HG02678 (cell line): ENCODE measurements at regions not wholly inside any gene's neighbourhood (a gene's known extent, or its start where the extent isn't known, plus 50 kb on each side); places are given as distances from the start of the nearest gene placed in this dataset.

Experiments used
- ATAC-seq: cut with Tn5 transposase; IDR thresholded peaks from one replicate; pipeline ENCODE4 v1.9.1; 2021; ENCODE audit warnings: mild to moderate bottlenecking, moderate library complexity; ENCODE audit not compliant: unreplicated experiment

DNA sequence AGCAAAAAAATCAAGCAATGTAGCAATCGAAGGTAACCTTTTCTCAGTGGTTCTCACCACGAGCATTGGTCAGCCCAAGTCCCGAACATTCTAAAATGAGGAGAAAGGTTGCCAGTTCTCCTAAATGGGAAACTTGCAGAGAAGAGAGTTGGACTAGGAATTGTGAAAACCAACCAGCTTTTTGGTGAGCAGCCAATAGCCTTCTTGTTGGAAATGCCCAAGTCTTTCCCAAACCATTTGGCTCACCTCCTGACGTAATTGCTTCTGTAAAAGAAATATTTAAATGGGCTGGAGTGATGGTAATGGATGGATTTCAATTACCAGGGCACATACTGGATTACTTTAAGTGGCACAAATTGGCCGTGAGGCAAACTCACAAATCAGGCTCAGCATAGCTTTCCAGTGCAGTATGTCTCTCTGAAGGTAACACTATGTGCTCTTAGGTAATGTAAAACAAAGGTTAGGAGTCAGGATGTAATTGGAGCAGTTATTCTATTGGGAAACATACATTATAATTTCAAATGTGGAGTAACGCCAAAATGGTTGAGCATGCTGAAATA, 423.2 kb downstream of the KLF5 start:
- no peak for ATAC-seq

DNA sequence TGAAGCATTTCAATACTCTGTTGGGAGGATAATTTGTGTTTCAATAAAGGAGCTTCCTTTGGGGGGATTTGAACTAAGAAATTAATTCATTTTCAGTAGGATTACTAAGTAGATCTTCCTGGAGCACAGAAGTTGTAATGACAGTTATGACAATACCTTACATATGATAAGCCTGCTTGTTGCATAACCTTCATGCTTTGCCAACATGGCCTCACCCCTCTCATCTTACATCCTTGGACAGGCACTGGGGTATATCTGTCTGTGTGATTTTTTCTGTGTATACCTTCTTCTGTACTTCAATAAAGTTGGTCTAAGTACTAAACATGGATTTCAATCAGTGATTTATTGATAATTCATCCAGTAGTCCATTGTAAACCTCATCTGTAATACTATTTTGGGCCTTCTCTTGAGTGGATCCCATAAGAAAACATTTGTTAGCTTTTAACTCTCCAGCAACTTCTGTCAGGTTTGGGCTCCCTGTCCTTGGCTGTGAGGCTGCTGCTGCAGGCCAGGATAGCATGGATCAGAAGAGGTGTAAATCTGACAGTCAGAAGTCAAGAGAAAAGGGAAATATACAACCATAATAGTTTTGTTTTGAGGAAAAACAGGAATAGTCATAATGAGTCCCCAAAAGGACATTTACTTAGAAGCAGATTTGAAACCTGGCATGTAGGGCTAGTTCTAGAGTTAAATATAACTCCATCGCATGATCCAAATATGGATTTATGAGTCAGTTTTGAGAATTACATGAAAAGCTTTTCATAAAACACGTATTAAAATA, 422.2 kb downstream of the KLF5 start:
- ATAC-seq, result no peak

DNA sequence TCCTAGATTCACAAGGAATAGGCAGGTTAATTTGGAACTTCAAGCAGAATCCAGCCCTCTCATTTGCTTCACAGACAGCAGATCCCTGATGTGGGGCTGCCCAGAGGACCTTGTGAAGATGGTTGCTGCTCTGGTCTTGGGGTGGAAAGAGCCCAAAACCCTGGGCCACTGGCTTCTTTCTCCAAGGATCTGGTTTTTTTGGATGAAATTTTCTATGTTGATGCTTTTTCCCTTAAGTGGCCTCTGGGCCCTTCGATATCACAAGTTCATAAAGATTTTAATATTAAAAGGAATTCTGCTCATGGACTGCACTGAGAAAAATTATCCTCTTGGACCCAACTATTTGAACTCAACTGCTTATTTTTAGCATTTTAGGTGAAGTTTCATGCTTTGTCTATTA, 421.1 kb downstream of the KLF5 start:
- no peak for ATAC-seq

DNA sequence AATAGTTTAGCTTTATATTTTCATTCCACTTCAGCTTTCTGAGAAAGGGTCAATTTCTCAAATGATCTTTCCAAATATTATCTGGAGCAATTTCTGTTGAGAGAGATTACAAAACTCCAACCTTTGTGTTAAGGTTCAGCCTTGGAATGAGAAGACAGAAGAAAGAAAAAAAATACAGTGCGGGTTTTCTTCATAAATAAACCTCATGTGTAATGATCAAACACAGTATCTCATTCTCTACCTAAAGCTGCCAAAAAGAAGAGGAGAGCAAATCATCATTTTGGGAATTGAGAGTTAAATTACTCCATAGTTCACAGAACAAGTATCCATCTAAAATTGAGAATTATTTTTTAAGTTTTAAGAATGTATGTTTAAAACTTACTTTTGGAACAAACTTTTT, 420.5 kb downstream of the KLF5 start:
- no peak for ATAC-seq

DNA sequence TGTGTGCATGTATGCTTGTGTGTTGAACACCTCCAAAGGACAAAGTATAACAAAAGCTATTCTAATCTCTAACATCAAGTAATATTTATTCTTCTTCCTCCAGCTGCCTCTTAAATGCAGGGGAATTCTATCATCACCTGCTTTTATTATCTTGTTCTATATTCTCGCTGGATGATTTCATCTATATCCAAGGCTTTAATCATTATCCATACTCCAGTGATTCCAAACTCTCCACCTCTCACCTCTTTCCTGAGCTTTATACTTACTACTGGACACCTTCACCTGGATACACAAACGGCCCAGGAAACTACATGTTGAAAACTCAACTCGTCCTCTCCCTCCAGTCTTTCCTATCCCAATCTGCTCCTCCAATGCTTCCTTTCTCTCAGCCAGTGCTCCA, 418.6 kb downstream of the KLF5 start:
- no peak for ATAC-seq

DNA sequence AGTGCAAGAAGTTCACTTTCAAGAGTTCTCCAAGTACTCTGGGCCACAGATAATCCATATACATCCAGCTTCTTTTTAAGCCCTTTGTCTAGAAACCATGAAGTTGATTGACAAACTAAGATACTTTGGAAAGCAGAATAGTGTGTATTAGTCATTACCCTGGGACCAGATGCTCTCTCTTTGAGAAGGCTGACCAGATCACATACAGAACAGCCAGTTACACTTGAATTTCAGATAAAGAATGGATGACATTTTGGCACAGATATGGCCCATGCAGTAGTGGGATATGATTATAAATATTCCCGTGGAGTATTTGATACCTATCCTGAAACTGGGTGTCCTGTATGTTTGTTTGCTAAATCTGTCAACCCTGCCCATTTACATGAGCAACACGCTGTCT, 414.2 kb downstream of the KLF5 start:
- ATAC-seq, result no peak

DNA sequence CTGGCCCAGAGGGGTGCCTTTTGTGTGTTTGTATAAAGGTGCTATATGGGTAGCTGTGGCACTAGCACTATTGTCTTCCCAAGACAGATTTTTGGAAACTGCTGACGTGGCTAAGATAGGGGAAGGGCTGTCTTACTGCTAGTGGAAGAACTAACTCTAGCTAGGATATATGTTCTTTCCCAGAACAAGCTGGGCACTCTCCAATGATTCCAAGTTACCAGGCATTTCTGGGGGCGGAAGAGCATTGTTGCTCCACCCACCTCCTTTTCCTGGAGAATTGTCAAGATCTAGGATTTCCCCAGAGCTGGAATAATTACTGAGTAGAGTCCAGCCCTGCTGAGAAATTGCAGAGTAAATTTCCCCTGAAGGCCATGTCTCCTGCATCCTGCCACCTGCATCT, 408.3 kb downstream of the KLF5 start:
- ATAC-seq, result no peak

DNA sequence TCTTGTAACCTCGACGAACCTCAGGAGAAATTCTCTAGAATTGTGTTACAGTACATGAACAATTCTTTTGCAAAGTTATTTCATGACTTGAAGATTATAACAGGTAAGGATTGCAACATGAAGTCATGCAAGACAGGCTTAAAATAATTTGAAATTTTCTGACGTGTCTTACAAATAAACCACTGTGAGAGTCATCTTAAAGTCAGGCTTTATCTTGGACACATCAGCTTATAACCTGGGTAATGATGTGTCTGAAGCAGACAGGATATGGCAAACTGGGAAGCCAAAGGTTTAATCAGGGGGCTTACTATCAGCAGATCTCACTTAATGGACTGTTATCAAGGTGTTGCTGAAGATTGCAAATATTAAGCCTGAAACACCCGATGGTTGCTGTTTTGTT, 407.8 kb downstream of the KLF5 start:
- ATAC-seq, result no peak

DNA sequence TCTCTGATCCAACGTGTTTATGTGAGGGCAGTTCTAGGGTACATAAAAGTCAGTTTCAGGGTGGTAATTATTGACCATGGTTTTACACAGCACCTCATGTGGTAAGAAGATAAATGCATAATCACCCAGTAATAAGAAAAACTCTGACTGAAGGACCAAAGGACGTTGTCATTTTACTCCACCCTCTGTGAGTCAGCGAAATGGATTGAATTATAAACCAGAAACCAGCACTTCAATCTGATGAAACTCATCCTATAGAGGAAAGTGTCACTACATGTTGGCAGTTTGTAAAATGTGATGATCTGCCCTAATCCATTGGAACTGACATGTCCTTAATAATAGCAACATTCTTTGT, 406.8 kb downstream of the KLF5 start:
- ATAC-seq, result no peak

DNA sequence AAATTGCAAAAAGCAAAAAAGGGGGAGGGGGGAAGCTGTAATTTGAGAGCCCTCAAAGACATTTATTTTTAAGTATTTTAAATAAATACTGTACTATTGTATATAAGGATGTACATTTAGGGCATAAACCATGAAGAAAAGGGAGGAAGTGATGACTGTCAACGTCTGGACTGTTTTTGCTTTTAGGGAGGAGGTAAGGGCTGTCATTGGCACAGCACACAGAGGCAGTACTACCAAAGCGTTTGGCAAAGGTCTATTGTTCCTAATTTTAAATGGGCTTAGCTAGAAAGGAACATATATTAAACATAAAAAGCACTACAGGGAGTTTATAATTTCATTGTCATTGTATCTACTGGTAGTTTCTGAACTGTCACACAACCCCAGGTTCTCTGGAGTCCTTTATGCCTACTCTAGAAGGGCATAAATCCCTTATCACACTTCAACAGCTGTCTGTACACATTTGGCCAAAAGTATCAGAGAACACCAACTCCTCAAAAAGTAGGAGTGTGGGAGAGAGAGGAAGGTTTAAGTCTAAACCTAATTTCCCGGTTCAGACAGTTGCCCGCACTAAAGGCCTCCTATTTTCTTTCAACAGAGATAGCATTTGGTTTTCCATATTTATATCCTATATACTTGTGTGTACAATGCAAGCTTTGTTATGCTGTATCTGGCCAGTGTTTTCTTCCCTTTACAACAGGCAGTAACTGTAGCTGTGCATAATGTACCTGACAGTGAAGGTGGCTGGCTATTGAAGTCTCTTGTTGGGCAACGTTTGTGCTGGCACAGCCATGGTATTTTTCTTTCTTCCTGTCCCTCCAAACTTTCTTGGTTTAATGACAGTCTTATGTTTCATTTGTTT, 406.2 kb downstream of the KLF5 start:
- no peak for ATAC-seq

DNA sequence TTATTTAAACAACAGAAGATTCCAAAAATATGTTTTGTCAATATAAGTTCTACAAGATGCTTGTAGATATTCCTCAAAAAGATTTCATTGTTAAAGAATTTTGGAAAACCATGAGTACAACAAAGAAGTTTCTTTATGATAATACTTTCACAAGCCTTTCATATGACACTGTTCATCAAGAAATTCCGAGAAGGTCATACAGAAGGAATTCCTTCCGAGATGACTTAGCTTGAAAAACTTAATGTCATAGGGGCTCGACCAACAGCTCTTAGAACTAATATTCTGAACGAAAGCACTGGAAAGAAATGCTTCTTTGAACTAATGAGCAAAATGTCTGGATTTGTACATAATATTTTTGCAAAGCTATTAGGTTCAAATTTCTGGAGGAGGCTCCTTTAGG, 403.4 kb downstream of the KLF5 start:
- ATAC-seq, result no peak

DNA sequence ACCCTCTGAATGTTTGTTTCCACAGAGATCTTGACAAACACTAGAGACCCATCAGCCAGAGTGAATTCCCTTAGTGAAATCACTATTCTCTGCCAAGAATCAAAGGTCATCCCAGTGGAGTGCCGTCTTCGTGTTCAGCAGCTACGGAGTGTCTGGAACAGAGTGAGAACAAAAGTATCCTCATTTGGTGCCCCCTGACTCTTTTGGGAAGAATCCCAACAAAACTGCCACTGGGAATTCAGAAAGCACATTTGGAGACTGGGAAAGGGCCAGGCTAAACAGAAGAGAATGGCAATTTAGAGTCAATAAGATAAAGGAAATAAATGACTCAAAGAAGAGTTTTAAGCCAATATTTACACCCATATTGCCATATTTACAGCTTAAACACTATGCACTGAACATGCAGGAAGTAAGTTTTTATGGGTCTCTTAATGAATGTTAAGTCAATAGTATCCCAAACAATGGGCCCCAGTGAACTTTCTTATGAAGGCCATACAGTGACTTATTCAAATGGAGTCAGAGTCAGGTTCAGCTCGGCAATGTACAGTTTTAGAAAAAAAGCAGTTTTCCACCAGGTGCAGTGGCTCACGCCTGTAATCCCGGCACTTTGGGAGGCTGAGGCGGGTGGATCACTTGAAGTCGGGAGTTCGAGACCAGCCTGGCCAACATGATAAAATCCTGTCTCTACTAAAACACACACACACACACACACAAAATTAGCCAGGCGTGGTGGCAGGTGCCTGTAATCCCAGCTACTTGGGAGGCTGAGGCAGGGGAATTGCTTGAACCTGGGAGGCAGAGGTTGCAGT, 392.6 kb downstream of the KLF5 start:
- no peak for ATAC-seq

DNA sequence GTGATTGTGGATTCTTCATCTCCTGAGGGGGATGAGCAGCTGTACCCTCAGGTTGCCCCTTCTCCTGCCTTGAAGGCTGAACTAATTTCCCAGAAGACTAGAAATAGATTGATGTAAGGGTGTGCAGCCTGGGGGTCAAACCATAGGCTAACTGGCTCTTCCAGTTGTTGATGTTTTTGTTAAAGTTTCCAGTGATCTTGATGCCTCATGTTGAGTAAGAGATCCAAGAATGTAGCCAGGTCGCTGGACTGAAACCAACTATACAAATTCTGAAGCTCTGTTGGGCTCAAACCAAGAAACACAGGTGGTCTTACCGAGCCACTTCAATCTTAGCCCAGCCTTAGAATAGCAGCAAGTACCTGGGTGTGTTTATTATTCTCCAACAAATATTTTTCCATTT, 391.8 kb downstream of the KLF5 start:
- no peak for ATAC-seq

DNA sequence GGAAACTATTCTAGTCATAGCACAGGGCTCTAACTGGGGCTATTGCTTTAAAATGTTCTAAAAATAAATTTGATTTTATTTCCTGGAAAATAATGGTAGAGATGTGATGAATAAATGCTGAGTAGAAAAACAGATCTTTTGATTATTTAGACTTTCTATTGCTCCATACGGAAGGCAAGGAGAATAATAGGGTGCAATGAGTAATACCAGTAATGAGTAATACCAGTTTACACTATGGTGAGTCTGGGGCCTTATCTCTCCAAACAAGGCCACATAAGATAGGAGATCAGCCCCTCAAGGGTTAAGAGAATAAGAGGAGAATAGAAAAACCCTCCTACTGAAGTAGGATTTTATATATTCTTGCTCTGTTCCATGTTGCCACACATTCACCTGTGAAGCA, 390.4 kb downstream of the KLF5 start:
- no peak for ATAC-seq

DNA sequence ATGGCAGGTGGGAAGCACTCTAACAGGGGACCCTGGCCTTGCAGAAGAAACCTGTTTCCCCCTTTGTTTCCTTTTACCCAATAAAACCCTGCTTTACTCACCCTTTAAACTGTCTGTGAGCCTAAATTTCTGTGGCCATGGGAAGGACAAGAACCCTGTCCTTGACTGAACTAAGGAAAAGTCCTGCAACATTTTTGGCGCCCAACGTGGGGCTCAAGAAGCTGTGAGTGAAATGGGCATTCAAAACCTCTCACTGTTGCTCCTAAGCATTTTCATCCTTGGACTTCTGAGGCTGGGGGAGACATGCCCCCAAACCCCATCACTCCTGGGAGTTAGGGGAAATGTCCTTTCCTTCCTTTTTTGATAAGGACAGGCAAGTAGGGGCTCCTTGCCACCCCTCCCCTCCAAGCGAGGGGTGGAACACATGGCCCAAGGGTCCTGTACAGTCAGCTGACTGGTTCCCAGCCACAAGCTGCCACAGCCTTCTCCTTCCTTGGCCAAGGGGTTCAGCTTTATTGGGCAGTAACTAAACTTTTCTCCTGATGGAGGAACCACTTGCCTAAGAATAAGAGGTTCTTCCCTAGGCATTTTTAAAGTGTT, 381.6 kb downstream of the KLF5 start:
- no peak for ATAC-seq

DNA sequence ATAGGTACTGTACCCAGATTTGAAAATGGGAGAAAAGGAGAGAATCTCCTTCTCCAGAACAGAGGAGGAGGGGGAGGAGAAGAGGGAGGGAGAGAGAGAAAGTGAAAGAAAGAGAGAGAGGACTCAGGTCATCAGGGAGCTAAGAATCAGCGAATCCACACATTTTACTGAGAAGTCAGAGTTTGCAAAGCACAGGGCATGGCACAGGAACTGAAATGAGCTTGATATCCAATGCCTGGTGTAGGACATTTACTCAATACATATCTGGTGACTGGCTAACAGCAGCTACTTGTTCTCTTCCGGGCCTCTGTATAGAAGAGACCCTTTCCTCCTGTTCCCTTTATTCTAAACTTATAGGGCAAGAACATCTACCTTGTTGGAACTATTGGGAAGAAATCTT, 375.1 kb downstream of the KLF5 start:
- no peak for ATAC-seq

DNA sequence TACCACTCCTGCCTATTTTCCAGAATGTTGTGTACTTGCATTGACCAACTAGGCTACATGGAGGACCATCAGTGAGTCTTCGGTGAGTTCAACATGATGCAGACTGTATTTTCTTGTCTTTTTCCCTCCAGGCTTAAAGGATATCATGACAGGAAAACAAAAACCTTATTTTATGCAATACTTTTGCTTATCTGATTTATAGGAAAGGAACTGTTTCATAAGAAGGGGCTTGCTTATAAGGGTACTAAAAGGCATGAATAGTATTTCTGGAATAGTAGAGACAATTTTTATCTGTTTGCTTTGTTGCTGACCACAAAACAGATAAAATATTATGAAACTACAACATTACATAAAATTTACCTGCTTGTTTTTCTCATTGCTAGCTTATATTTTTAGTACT, 374.7 kb downstream of the KLF5 start:
- ATAC-seq, result no peak

DNA sequence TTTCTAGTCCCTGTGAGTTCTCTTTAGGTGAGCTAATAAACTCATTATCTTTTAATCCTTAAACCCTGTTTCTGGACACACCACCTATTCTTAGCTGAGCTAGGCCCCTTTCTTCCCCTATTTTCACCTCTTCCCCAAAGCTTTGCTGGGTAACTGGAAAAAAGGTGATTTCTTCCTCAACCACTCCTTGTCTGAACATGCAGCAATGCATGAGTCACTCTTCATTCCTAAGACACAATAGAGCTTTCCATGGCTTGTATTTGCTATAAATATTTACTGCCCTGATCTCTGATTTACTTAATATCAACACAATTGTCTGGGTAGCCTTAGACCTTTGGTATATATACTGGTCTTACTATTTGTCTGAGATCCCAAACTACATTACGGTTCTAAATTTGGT, 370.9 kb downstream of the KLF5 start:
- ATAC-seq, result no peak

DNA sequence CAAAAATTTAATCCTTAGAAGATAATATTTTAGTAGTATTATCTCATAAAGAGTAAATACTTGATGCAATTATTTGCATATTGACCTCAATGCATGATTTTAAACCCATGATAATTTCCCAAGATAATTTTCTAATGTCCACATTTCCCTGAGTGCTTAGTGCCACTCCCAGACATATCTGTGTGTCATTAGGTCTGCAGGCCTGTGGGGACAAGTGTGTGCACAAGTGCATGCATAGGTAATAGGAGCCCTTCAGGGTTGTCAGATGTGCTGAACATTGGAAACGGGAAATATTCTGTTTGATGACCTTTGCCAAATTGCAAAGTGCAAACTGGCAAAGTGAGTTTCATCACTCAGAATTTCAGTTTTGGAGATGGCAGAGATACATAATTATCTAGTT, 369.9 kb downstream of the KLF5 start:
- no peak for ATAC-seq

DNA sequence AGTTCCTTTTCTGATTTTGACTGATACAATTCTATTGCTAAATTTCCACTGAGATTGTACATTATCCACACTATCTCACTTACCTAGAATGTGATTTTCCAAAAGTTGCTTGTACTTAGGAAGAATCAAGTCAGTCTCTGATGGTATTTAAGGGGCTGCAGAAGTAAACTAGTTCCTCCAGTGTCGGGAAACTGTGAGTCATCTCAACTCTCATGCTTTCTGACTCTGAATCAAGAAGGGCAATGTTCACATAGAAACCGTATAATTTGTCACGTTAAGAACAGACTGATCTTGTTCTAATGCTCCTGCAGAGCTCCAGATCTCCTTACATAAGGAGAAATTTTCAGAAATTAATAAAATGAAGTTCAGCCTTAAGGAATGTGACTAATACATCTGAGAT, 369.3 kb downstream of the KLF5 start:
- ATAC-seq, result no peak

DNA sequence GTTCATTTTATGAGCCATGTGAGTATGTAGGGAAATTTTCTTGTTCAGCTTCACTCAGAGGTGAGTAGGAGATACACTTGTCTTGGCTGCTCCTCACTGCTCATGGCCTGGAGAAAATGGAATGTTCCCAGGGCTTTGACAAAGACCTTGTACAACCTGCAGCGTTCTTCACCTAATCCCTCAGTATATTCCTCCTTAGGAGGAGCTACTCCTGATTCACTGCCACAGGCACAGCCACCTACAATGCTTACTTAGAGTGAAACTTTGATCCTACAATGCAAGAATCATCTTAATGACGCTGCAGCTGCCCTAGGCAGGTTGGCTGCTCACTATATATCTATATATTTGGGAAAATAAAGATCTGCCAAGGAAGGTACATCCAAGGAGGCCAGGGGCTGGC, 364.2 kb downstream of the KLF5 start:
- no peak for ATAC-seq
